HCT116 (cell line): ENCODE measurements at regions not wholly inside any gene's neighbourhood (a gene's known extent, or its start where the extent isn't known, plus 50 kb on each side); places are given as distances from the start of the nearest gene placed in this dataset.

ENCODE experiments used
- ATAC-seq: fragments of 200-7000 bp; cut with Tn5 transposase; 2 replicates; pipeline ENCODE4 v1.9.1; 2020; ENCODE audit warnings: mild to moderate bottlenecking, moderate library complexity
- BruUV-seq: library from RNA; stranded (reverse); fragments of 400-500 nt; replicated peaks from 2 replicates; lab custom pipeline; 2021; lab: Mats Ljungman, UMichigan
- CTCF ChIA-PET: fragments of 300-600 bp; sonication (Branson Sonifier 250); formaldehyde crosslinking; loops from one replicate; lab custom pipeline; 2021; ENCODE audit warnings: antibody characterized with exemption; lab: Charles Lee
- POLR2A ChIA-PET: fragments of 300-600, 350-600 bp; sonication (Branson Sonifier 250); formaldehyde crosslinking; loops from one replicate; lab custom pipeline; 2021; ENCODE audit warnings: antibody characterized with exemption; lab: Charles Lee
- RAD21 ChIA-PET, 2 experiments: fragments of 300-600 bp; sonication (Branson Sonifier 250); formaldehyde crosslinking; loops; one replicate each; lab custom pipeline; 2023; ENCODE audit warnings: low total read pairs in 2 of 2; ENCODE audit not compliant: uncharacterized antibody in 2 of 2, unreplicated experiment in 2 of 2, low non-redundant PET in 1 of 2; lab: Charles Lee
- DNase-seq: peaks from one replicate; pipeline ENCODE4 v3.0.0-alpha.2; 2010; ENCODE audit warnings: low read depth, low spot score
- H2AFZ ChIP-seq: fragments of 200-600 bp; shearing (Covaris generic), sonication (generic); 2 replicates; pipeline ENCODE4 v1.6.1; 2017; ENCODE audit warnings: low read depth, mixed run types, mixed read lengths, antibody characterized with exemption, low read length; ENCODE audit not compliant: poor library complexity, severe bottlenecking
- H3K27ac ChIP-seq: 2 replicates; pipeline ENCODE4 v1.5.1; 2012; ENCODE audit warnings: low read depth, low read length
- H3K27me3 ChIP-seq: fragments of 200-600 bp; sonication (generic); 2 replicates; pipeline ENCODE4 v1.6.1; 2016; ENCODE audit warnings: mixed run types, low read length, mixed read lengths; ENCODE audit not compliant: insufficient read depth
- H3K36me3 ChIP-seq, 2 experiments: fragments of 200-500 bp in 1 of 2; fragments of 200-600 bp in 1 of 2; sonication (Bioruptor generic) in 1 of 2; sonication (generic) in 1 of 2; 2 replicates each; pipeline versions ENCODE4 v1.5.1 to v1.6.1; 2014 to 2016; ENCODE audit warnings: low read length in 2 of 2, inconsistent platforms in 1 of 2, mixed read lengths in 1 of 2, mixed run types in 1 of 2; ENCODE audit not compliant: insufficient read depth in 2 of 2, control insufficient read depth in 1 of 2
- H3K4me1 ChIP-seq, 2 experiments: fragments of 200-600 bp in 1 of 2; sonication (generic) in 1 of 2; 2 replicates each; pipeline versions ENCODE4 v1.5.1 to v1.6.1; 2012 to 2017; ENCODE audit warnings: low read length in 2 of 2, inconsistent platforms in 1 of 2, mild to moderate bottlenecking in 1 of 2, mixed read lengths in 1 of 2, mixed run types in 1 of 2, moderate library complexity in 1 of 2; ENCODE audit not compliant: insufficient read depth in 2 of 2, control insufficient read depth in 1 of 2
- H3K4me2 ChIP-seq: fragments of 200-600 bp; sonication (generic); 2 replicates; pipeline ENCODE4 v1.6.1; 2017; ENCODE audit warnings: mixed run types, low read length, mixed read lengths
- H3K4me3 ChIP-seq, 2 experiments: fragments of 200-600 bp in 1 of 2; sonication (generic) in 1 of 2; replicated peaks in 1 of 2; 2 replicates each; pipeline ENCODE4 v1.5.1; 2011 to 2016; ENCODE audit warnings: low read length in 2 of 2, control low read depth in 1 of 2, low read depth in 1 of 2, mild to moderate bottlenecking in 1 of 2, mixed read lengths in 1 of 2, mixed run types in 1 of 2
- H3K79me2 ChIP-seq: fragments of 200-600 bp; sonication (generic); 2 replicates; pipeline ENCODE4 v1.6.1; 2017; ENCODE audit warnings: mild to moderate bottlenecking, mixed run types, low read length, moderate library complexity, mixed read lengths; ENCODE audit not compliant: insufficient read depth
- H3K9ac ChIP-seq: fragments of 200-600 bp; sonication (generic); 2 replicates; pipeline ENCODE4 v1.6.1; 2016; ENCODE audit warnings: low read length, mixed read lengths
- H3K9me2 ChIP-seq: fragments of 200-600 bp; sonication (generic), shearing (Covaris generic); 2 replicates; pipeline ENCODE4 v1.6.1; 2017; ENCODE audit warnings: mixed run types, mild to moderate bottlenecking, moderate library complexity; ENCODE audit not compliant: insufficient read depth
- H3K9me3 ChIP-seq, 2 experiments: fragments of 200-500 bp in 1 of 2; fragments of 200-600 bp in 1 of 2; sonication (Bioruptor generic) in 1 of 2; sonication (generic) in 1 of 2; 2 replicates each; pipeline ENCODE4 v1.6.1; 2014 to 2017; ENCODE audit warnings: low read length in 2 of 2, mixed read lengths in 2 of 2, inconsistent platforms in 1 of 2, low read depth in 1 of 2, mild to moderate bottlenecking in 1 of 2, mixed run types in 1 of 2, moderate library complexity in 1 of 2; ENCODE audit not compliant: control insufficient read depth in 1 of 2, insufficient read depth in 1 of 2
- H4K20me1 ChIP-seq: fragments of 200-600 bp; sonication (generic), shearing (Covaris generic); 2 replicates; pipeline ENCODE4 v1.6.1; 2017; ENCODE audit warnings: mixed run types, mild to moderate bottlenecking, moderate library complexity; ENCODE audit not compliant: insufficient read depth
- ELF1 ChIP-seq: IDR thresholded peaks from 2 replicates; pipeline ENCODE4 v1.6.1; 2012; ENCODE audit warnings: low read depth, borderline replicate concordance
- EZH2 ChIP-seq: fragments of 200-600 bp; sonication (generic); IDR thresholded peaks from 2 replicates; pipeline ENCODE4 v1.6.1; 2017; ENCODE audit warnings: antibody characterized with exemption, mixed run types
- EZH2phosphoT487 ChIP-seq: fragments of 200-600 bp; IDR thresholded peaks from 2 replicates; pipeline ENCODE4 v1.6.1; 2018; ENCODE audit warnings: antibody characterized with exemption, borderline replicate concordance
- JUND ChIP-seq: IDR thresholded peaks from 2 replicates; pipeline ENCODE4 v1.6.1; 2012
- MAX ChIP-seq: IDR thresholded peaks from 2 replicates; pipeline ENCODE4 v1.6.1; 2012
- POLR2AphosphoS5 ChIP-seq: IDR thresholded peaks from 2 replicates; pipeline ENCODE4 v1.6.1; 2011; ENCODE audit warnings: mild to moderate bottlenecking, low read depth, low read length, moderate library complexity
- RAD21 ChIP-seq: IDR thresholded peaks from 2 replicates; pipeline ENCODE4 v1.6.1; 2012; ENCODE audit warnings: low read depth, mild to moderate bottlenecking
- REST ChIP-seq: IDR thresholded peaks from 2 replicates; pipeline ENCODE4 v1.6.1; 2012; ENCODE audit warnings: low read depth
- SIN3A ChIP-seq: IDR thresholded peaks from 2 replicates; pipeline ENCODE4 v1.6.1; 2012; ENCODE audit warnings: low read depth
- SP1 ChIP-seq: IDR thresholded peaks from 2 replicates; pipeline ENCODE4 v1.6.1; 2012; ENCODE audit warnings: low read depth
- TCF7L2 ChIP-seq: IDR thresholded peaks from 2 replicates; pipeline ENCODE4 v1.7.0; 2011; ENCODE audit warnings: borderline replicate concordance, inconsistent platforms; ENCODE audit not compliant: insufficient read depth, insufficient read length; ENCODE audit errors: extremely low read depth
- YY1 ChIP-seq: IDR thresholded peaks from 2 replicates; pipeline ENCODE4 v1.6.1; 2011; ENCODE audit warnings: low read length, low read depth, moderate library complexity, mild to moderate bottlenecking; ENCODE audit not compliant: insufficient replicate concordance; ENCODE audit errors: extremely low read depth
- ZBTB33 ChIP-seq: IDR thresholded peaks from 2 replicates; pipeline ENCODE4 v1.6.1; 2011; ENCODE audit warnings: mild to moderate bottlenecking, low read length, moderate library complexity; ENCODE audit not compliant: insufficient replicate concordance; ENCODE audit errors: extremely low read depth
- ZFX ChIP-seq: fragments of 450-650 bp; IDR thresholded peaks from 2 replicates; pipeline ENCODE4 v1.6.1; 2017
- ZNF274 ChIP-seq: fragments of 200-500 bp; sonication (Bioruptor generic); IDR thresholded peaks from 2 replicates; pipeline ENCODE4 v1.6.1; 2014; ENCODE audit warnings: mild to moderate bottlenecking, low read depth, low read length, inconsistent platforms
- intact Hi-C: fragments of 100-400 bp; cut with micrococcal nuclease; formaldehyde crosslinking; loops from 2 replicates; pipeline ENCODE4 v1.10.0; 2022

- Histone ChIP-seq H3K9me3 (no peaks in the 10 kb centered on the region), H3K27ac (no peak overlapping the region), H3K4me3 (no peak overlapping the region), H4K20me1 (no peaks in the 10 kb centered on the region), H3K9ac (no peak overlapping the region), H2AFZ (no peak overlapping the region), H3K36me3 (no peaks in the 10 kb centered on the region), H3K9me2 (no peaks in the 10 kb centered on the region), H3K4me1 (peaks cover 0 to 9% of the 10 kb centered on the region in 2 experiments; a peak in 2 of 4 replicates), H3K79me2 (no peaks in the 10 kb centered on the region), H3K4me2 (no peak overlapping the region), H3K27me3 (no peaks in the 10 kb centered on the region)
- intact Hi-C loops, result no loop called here
- no TSS peak for BruUV-seq
- CTCF ChIA-PET, result no interaction called here
- DNase-seq (no peak), ATAC-seq (no peak)
- TF ChIP-seq SP1 (no peak), RAD21 (no peak), MAX (no peak)
- POLR2A ChIA-PET, result no interaction called here
- RAD21 ChIA-PET, result no interaction called here
Measured at GRCh38 chr5:167725264-167725663, 566.2 kb upstream of the WWC1 start.

GRCh38 chr5:167725741-167726140 is 565.7 kb upstream of the WWC1 start:
- peaks cover 0 to 9% of the 10 kb centered on the region in 2 experiments; a peak in 2 of 4 replicates for H3K4me1 ChIP-seq
- no peak overlapping the region for H3K9ac ChIP-seq
- RAD21 ChIA-PET, result no interaction called here
- H3K27me3 ChIP-seq, result no peaks in the 10 kb centered on the region
- TF ChIP-seq ZBTB33, result no peak
- no peak for TF ChIP-seq TCF7L2
- no peak for TF ChIP-seq SP1
- TF ChIP-seq JUND, result no peak
- no peak for TF ChIP-seq POLR2AphosphoS5
- TF ChIP-seq YY1, result no peak
- TF ChIP-seq ZNF274, result no peak
- TF ChIP-seq EZH2phosphoT487, result no peak
- TF ChIP-seq SIN3A, result no peak
- no peak for TF ChIP-seq REST
- no peak for TF ChIP-seq ELF1
- TF ChIP-seq MAX, result no peak
- no peak for TF ChIP-seq EZH2
- no peak for TF ChIP-seq ZFX
- no peak overlapping the region for H3K27ac ChIP-seq
- no TSS peak for BruUV-seq
- ATAC-seq (no peak), DNase-seq (no peak)
- no peak overlapping the region for H2AFZ ChIP-seq
- no peaks in the 10 kb centered on the region for H3K36me3 ChIP-seq
- H3K9me2 ChIP-seq, result no peaks in the 10 kb centered on the region
- no peaks in the 10 kb centered on the region for H3K79me2 ChIP-seq
- CTCF ChIA-PET, result no interaction called here
- intact Hi-C loops, result no loop called here
- POLR2A ChIA-PET, result no interaction called here
- H3K9me3 ChIP-seq, result no peaks in the 10 kb centered on the region
- no peak overlapping the region for H3K4me3 ChIP-seq
- H4K20me1 ChIP-seq, result no peaks in the 10 kb centered on the region
- H3K4me2 ChIP-seq, result no peak overlapping the region
